B cell (primary cell): ENCODE measurements at regions not wholly inside any gene's neighbourhood (a gene's known extent, or its start where the extent isn't known, plus 50 kb on each side); places are given as distances from the start of the nearest gene placed in this dataset.
A peak's percentile ranks its signal among the peaks of the same experiment; 100 is the strongest.

ENCODE experiments used
- ATAC-seq: fragments of 200-7000 bp; cut with Tn5 transposase; one replicate; pipeline ENCODE4 v1.10.0; 2021; ENCODE audit warnings: low read depth, mild to moderate bottlenecking, moderate number of reproducible peaks, moderate library complexity
- CTCF ChIA-PET: fragments of 350-600 bp; sonication (Branson Sonifier 250); formaldehyde crosslinking; loops from one replicate; lab custom pipeline; 2021; ENCODE audit warnings: antibody characterized with exemption, inconsistent platforms; lab: Charles Lee
- POLR2A ChIA-PET: fragments of 350-600 bp; sonication (Branson Sonifier 250); formaldehyde crosslinking; loops from one replicate; lab custom pipeline; 2021; ENCODE audit warnings: antibody characterized with exemption; lab: Charles Lee
- DNase-seq: peaks from one replicate; pipeline ENCODE4 v3.0.0; 2013
- H2AFZ ChIP-seq: 2 replicates; pipeline ENCODE4 v1.6.1; 2012; ENCODE audit warnings: mild to moderate bottlenecking, low read depth, low read length; ENCODE audit not compliant: insufficient read depth, poor library complexity, severe bottlenecking
- H3K27ac ChIP-seq, 2 donors: 1 replicate in 1 of 2; 2 replicates in 1 of 2; pipeline ENCODE4 v1.5.1; 2012 to 2013; ENCODE audit warnings: low read length in 2 of 2, mild to moderate bottlenecking in 2 of 2, moderate library complexity in 1 of 2
- H3K27me3 ChIP-seq, 4 experiments: fragments of 200-600 bp in 1 of 4; sonication (generic) in 1 of 4; replicated peaks in 1 of 4; 1 replicate in 2 of 4; 2 replicates in 2 of 4; pipeline versions ENCODE4 v1.6.1 to v1.7.0; 2013 to 2016; ENCODE audit warnings: low read length in 3 of 4, mild to moderate bottlenecking in 2 of 4, mixed read lengths in 1 of 4, moderate library complexity in 1 of 4; ENCODE audit not compliant: insufficient read depth in 4 of 4, control insufficient read depth in 3 of 4; ENCODE audit errors: control extremely low read depth in 1 of 4
- H3K36me3 ChIP-seq, 2 experiments: replicated peaks in 1 of 2; 1 replicate in 1 of 2; 2 replicates in 1 of 2; pipeline versions ENCODE4 v1.6.1 to v1.7.1; 2013; ENCODE audit warnings: low read length in 1 of 2; ENCODE audit not compliant: insufficient read depth in 2 of 2, control insufficient read depth in 1 of 2; ENCODE audit errors: control extremely low read depth in 1 of 2, extremely low read depth in 1 of 2
- H3K4me1 ChIP-seq, 2 donors: fragments of 200-600 bp in 1 of 2; sonication (generic) in 1 of 2; 1 replicate in 1 of 2; 2 replicates in 1 of 2; pipeline versions ENCODE4 v1.5.1 to v1.6.1; 2013 to 2017; ENCODE audit warnings: low read length in 2 of 2; ENCODE audit not compliant: control insufficient read depth in 2 of 2, insufficient read depth in 2 of 2
- H3K4me2 ChIP-seq: replicated peaks from 2 replicates; pipeline ENCODE3; 2012; ENCODE audit warnings: mild to moderate bottlenecking, low read depth, low read length; ENCODE audit not compliant: poor library complexity, severe bottlenecking
- H3K4me3 ChIP-seq, 5 experiments: fragments of 200-600 bp in 1 of 5; sonication (generic) in 1 of 5; 1 replicate in 3 of 5; 2 replicates in 2 of 5; pipeline versions ENCODE4 v1.5.1 to v1.7.0; 2011 to 2016; ENCODE audit warnings: low read length in 4 of 5, mild to moderate bottlenecking in 4 of 5, low read depth in 2 of 5, control low read depth in 1 of 5, moderate library complexity in 1 of 5; ENCODE audit not compliant: insufficient read depth in 1 of 5; ENCODE audit errors: control extremely low read depth in 1 of 5, extremely low read depth in 1 of 5
- H3K79me2 ChIP-seq: fragments of 200-600 bp; sonication (generic); one replicate; pipeline ENCODE4 v1.6.0; 2016; ENCODE audit warnings: low read length; ENCODE audit not compliant: control insufficient read depth, insufficient read depth
- H3K9ac ChIP-seq: fragments of 200-600 bp; sonication (generic); 2 replicates; pipeline ENCODE4 v1.6.1; 2017; ENCODE audit warnings: mild to moderate bottlenecking, low read length, moderate library complexity
- H3K9me3 ChIP-seq, 3 donors: one replicate each; pipeline versions ENCODE4 v1.6.1 to v1.7.1; 2013; ENCODE audit warnings: low read length in 2 of 3; ENCODE audit not compliant: control insufficient read depth in 2 of 3, insufficient read depth in 1 of 3; ENCODE audit errors: control extremely low read depth in 1 of 3
- H4K20me1 ChIP-seq: 2 replicates; pipeline ENCODE4 v1.6.0; 2012; ENCODE audit warnings: mild to moderate bottlenecking, low read length; ENCODE audit not compliant: insufficient read depth, control insufficient read depth, poor library complexity, severe bottlenecking
- H3K27ac Mint-ChIP-seq: one replicate; pipeline ENCODE4 v1.8.0; 2021; ENCODE audit warnings: mixed read lengths
- H3K27me3 Mint-ChIP-seq: one replicate; pipeline ENCODE4 v1.8.0; 2021; ENCODE audit warnings: mixed read lengths
- H3K4me1 Mint-ChIP-seq: one replicate; pipeline ENCODE4 v1.8.0; 2021; ENCODE audit warnings: mixed read lengths
- H3K4me3 Mint-ChIP-seq: one replicate; pipeline ENCODE4 v1.8.0; 2021; ENCODE audit warnings: mixed read lengths
- H3K9me3 Mint-ChIP-seq: one replicate; pipeline ENCODE4 v1.8.0; 2022; ENCODE audit warnings: mixed read lengths; ENCODE audit not compliant: insufficient read depth
- EZH2 ChIP-seq: IDR thresholded peaks from 2 replicates; pipeline ENCODE4 v1.6.1; 2012; ENCODE audit warnings: borderline replicate concordance, low read depth, mild to moderate bottlenecking, moderate library complexity, low read length; ENCODE audit not compliant: insufficient read depth, poor library complexity, severe bottlenecking
- WGBS: methylation state at CpG from one replicate; pipeline ENCODE4 v1.1.5; 2013; ENCODE audit warnings: missing lambda C conversion rate; ENCODE audit not compliant: insufficient coverage; 5-methylcytosine and 5-hydroxymethylcytosine counted together
- intact Hi-C: fragments of 100-400 bp; cut with micrococcal nuclease; formaldehyde crosslinking; loops from one replicate; pipeline ENCODE4 v1.10.0; 2022
- TF ChIP-seq, protein P1 (sequence below): fragments of 200-600 bp; IDR thresholded peaks from one replicate; pipeline ENCODE4 v1.8.0; 2022; ENCODE audit warnings: antibody characterized with exemption, mild to moderate bottlenecking

DNA sequence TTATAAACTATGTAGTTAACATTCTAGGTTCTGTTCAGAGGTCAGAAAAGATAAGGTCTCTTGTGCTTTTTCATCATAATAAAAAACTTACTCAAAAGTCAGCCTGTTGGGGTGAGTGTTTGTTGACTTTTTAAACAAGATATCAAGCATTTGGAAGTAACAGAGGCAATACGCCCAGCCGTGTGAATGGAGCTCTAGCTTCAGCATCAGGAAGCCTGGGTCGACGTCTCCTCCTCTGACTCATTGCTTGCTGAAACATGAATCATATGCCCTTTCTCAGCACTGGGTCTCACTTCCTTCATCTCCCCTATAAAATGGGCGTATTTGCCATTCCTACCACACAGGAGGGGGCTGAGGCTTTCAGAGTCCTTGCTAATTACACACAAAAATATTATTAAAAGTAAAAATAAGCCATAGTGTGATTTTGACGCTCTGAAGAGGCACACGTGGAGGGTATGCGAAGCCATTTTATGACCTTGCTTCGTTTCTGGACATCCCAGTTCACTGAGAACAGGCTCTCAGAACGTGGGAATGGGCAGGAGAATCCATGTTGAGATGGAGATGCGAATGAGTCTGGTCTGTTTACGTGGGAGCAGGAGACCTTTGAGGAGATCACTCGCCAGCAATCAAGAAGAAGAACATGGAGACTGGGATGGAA lies 220.8 kb upstream of the TPRG1 start:
- Histone ChIP-seq H4K20me1 (no peaks in the 10 kb centered on the region), H3K9ac (no peak overlapping the region), H3K9me3 (no peaks in the 10 kb centered on the region), H3K4me3 (no peak overlapping the region), H3K27me3 (peaks cover 0 to 22% (median 8%) of the 10 kb centered on the region in 4 experiments), H3K36me3 (no peaks in the 10 kb centered on the region), H3K79me2 (no peaks in the 10 kb centered on the region), H3K4me2 (no peak overlapping the region), H2AFZ (no peak overlapping the region), H3K4me1 (peaks cover 9 to 13% of the 10 kb centered on the region in 2 donors), H3K27ac (no peak overlapping the region)
- 78% methylated on average over 9 of the region's 13 CpGs for WGBS
- no peak overlapping the region for H3K27ac Mint-ChIP-seq
- TF ChIP-seq, protein P1, sequence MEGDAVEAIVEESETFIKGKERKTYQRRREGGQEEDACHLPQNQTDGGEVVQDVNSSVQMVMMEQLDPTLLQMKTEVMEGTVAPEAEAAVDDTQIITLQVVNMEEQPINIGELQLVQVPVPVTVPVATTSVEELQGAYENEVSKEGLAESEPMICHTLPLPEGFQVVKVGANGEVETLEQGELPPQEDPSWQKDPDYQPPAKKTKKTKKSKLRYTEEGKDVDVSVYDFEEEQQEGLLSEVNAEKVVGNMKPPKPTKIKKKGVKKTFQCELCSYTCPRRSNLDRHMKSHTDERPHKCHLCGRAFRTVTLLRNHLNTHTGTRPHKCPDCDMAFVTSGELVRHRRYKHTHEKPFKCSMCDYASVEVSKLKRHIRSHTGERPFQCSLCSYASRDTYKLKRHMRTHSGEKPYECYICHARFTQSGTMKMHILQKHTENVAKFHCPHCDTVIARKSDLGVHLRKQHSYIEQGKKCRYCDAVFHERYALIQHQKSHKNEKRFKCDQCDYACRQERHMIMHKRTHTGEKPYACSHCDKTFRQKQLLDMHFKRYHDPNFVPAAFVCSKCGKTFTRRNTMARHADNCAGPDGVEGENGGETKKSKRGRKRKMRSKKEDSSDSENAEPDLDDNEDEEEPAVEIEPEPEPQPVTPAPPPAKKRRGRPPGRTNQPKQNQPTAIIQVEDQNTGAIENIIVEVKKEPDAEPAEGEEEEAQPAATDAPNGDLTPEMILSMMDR = no peak
- TF ChIP-seq EZH2 = no peak
- intact Hi-C loops = loop anchor here (5.0 to 10.0 kb wide), 2 partner anchors 199 to 976 kb away; no protein-coding TSS in a partner anchor
- no peaks in the 10 kb centered on the region for H3K9me3 Mint-ChIP-seq
- H3K4me1 Mint-ChIP-seq = peaks cover 10% of the 10 kb centered on the region
- CTCF ChIA-PET = interaction anchor here (0.8 to 16.3 kb wide), 4 partner anchors 8 to 1335 kb away, joined by 3 to 1008 read pairs (median 33); no protein-coding TSS in a partner anchor
- POLR2A ChIA-PET = interaction anchor here (1.0 kb wide), 1 partner anchor 1212 kb away, joined by 3 read pairs; no protein-coding TSS in a partner anchor
- peaks cover 12% of the 10 kb centered on the region for H3K27me3 Mint-ChIP-seq
- H3K4me3 Mint-ChIP-seq = no peak overlapping the region
- ATAC-seq = peak; percentile 29
- no peak for DNase-seq

DNA sequence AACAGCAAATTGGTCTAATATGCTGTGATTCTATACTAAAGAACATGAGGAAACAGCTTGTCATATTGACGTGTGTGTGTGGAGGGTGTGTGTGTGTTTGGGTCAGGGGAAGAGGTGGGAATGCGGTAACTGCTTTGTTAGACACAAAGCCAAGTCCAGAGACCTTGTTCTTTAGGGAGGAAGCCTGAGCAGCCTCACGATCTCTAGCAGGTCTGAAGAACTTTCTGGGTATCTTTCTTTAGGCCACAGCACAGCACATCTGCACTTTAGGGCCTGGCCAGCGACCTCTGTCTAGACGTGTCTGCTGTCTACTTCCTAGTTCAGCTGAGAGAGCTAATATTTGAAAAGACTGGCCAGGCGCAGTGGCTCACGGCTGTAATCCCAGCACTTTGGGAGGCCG lies 220.0 kb upstream of the TPRG1 start:
- POLR2A ChIA-PET = interaction anchor here (1.0 kb wide), 1 partner anchor 1213 kb away, joined by 3 read pairs; no protein-coding TSS in a partner anchor
- 93% methylated on average over 7 of the region's 8 CpGs for WGBS

More for the DNA sequence above, 220.0 kb upstream of the TPRG1 start:
- Histone ChIP-seq H4K20me1 (no peaks in the 10 kb centered on the region), H3K27me3 (peaks cover 0 to 17% (median 7%) of the 10 kb centered on the region in 4 experiments), H3K4me3 (no peak overlapping the region), H3K36me3 (no peaks in the 10 kb centered on the region), H3K79me2 (no peaks in the 10 kb centered on the region), H3K4me1 (peaks cover 9 to 13% of the 10 kb centered on the region in 2 donors), H2AFZ (no peak overlapping the region), H3K27ac (no peak overlapping the region), H3K9ac (no peak overlapping the region), H3K4me2 (no peak overlapping the region), H3K9me3 (no peaks in the 10 kb centered on the region)
- TF ChIP-seq EZH2 = no peak
- TF ChIP-seq, protein P1 = no peak
- Mint-ChIP-seq H3K4me3 (no peak overlapping the region), H3K9me3 (no peaks in the 10 kb centered on the region), H3K27ac (no peak overlapping the region), H3K4me1 (peaks cover 10% of the 10 kb centered on the region), H3K27me3 (peaks cover 7% of the 10 kb centered on the region)
- CTCF ChIA-PET = interaction anchor here (0.7 to 16.3 kb wide), 5 partner anchors 9 to 1336 kb away, joined by 3 to 1008 read pairs (median 62); partner anchors contain the start of gene BCL6
- ATAC-seq (no peak), DNase-seq (no peak)
- intact Hi-C loops = loop anchor here (5.0 to 10.0 kb wide), 2 partner anchors 199 to 977 kb away; no protein-coding TSS in a partner anchor
